SK-N-SH treated with all-trans-retinoic acid at 6 μM for 48 hours (cell line): ENCODE measurements at regions not wholly inside any gene's neighbourhood (a gene's known extent, or its start where the extent isn't known, plus 50 kb on each side); places are given as distances from the start of the nearest gene placed in this dataset.

Experiments
- ATAC-seq: fragments of 200-7000 bp; cut with Tn5 transposase; 3 replicates; pipeline ENCODE4 v1.9.1; 2020; ENCODE audit warnings: mild to moderate bottlenecking, moderate library complexity
- ARNTL ChIP-seq: fragments of 450-650 bp; formaldehyde crosslinking; IDR thresholded peaks from 2 replicates; pipeline ENCODE4 v1.5.0; 2020; ENCODE audit warnings: low read depth, mild to moderate bottlenecking, moderate library complexity, borderline replicate concordance
- BACH2 ChIP-seq: fragments of 250-450 bp; sonication (Bioruptor Pico); IDR thresholded peaks from 2 replicates; pipeline ENCODE4 v1.9.0; 2021; ENCODE audit warnings: mild to moderate bottlenecking, borderline replicate concordance
- CSDC2 ChIP-seq: fragments of 250-450 bp; sonication (Bioruptor Pico); IDR thresholded peaks from 2 replicates; pipeline ENCODE4 v1.5.0; 2020; ENCODE audit warnings: mild to moderate bottlenecking, moderate library complexity
- GLIS3 ChIP-seq: fragments of 250-450 bp; sonication (Bioruptor Pico); IDR thresholded peaks from 2 replicates; pipeline ENCODE4 v1.5.0; 2020; ENCODE audit warnings: mild to moderate bottlenecking, moderate library complexity
- OSR1 ChIP-seq: fragments of 250-450 bp; sonication (Bioruptor Pico); IDR thresholded peaks from 2 replicates; pipeline ENCODE4 v1.8.0; 2022; ENCODE audit warnings: moderate library complexity, mild to moderate bottlenecking, inconsistent platforms
- PATZ1 ChIP-seq: fragments of 250-450 bp; sonication (Bioruptor Pico); IDR thresholded peaks from 2 replicates; pipeline ENCODE4 v1.8.0; 2020; ENCODE audit warnings: mild to moderate bottlenecking, moderate library complexity, borderline replicate concordance
- POU6F1 ChIP-seq: fragments of 250-450 bp; sonication (Bioruptor Pico); IDR thresholded peaks from 2 replicates; pipeline ENCODE4 v1.8.0; 2021; ENCODE audit warnings: low read depth, mild to moderate bottlenecking, moderate library complexity, borderline replicate concordance
- PPARA ChIP-seq: fragments of 250-450 bp; sonication (Bioruptor Pico); IDR thresholded peaks from 2 replicates; pipeline ENCODE4 v1.5.0; 2020; ENCODE audit warnings: mild to moderate bottlenecking, borderline replicate concordance
- RARB ChIP-seq: fragments of 250-450 bp; sonication (Bioruptor Pico); IDR thresholded peaks from 2 replicates; pipeline ENCODE4 v1.8.0; 2021; ENCODE audit warnings: mild to moderate bottlenecking, moderate library complexity
- SNAI2 ChIP-seq: fragments of 250-450 bp; sonication (Bioruptor Pico); IDR thresholded peaks from 2 replicates; pipeline ENCODE4 v1.5.0; 2020; ENCODE audit warnings: mild to moderate bottlenecking, moderate library complexity
- TCF4 ChIP-seq: fragments of 250-450 bp; sonication (Bioruptor Pico); IDR thresholded peaks from 2 replicates; pipeline ENCODE4 v1.8.0; 2021; ENCODE audit warnings: mild to moderate bottlenecking, moderate library complexity, borderline replicate concordance
- TOX ChIP-seq: fragments of 250-450 bp; sonication (Bioruptor Pico); IDR thresholded peaks from 2 replicates; pipeline ENCODE4 v1.8.0; 2021; ENCODE audit warnings: mild to moderate bottlenecking, moderate library complexity, borderline replicate concordance
- TSHZ2 ChIP-seq: fragments of 250-450 bp; sonication (Bioruptor Pico); IDR thresholded peaks from 2 replicates; pipeline ENCODE4 v1.5.0; 2020; ENCODE audit warnings: mild to moderate bottlenecking, moderate library complexity
- ZC3H10 ChIP-seq: fragments of 250-450 bp; sonication (Bioruptor Pico); IDR thresholded peaks from 2 replicates; pipeline ENCODE4 v1.5.1; 2021; ENCODE audit warnings: mild to moderate bottlenecking, moderate library complexity
- ZFP30 ChIP-seq: fragments of 450-650 bp; formaldehyde crosslinking; IDR thresholded peaks from 2 replicates; pipeline ENCODE4 v1.5.0; 2022; ENCODE audit warnings: mild to moderate bottlenecking, moderate library complexity
- ZNF565 ChIP-seq: fragments of 450-650 bp; formaldehyde crosslinking; conservative IDR thresholded peaks from 2 replicates; pipeline ENCODE4 v1.5.0; 2020; ENCODE audit warnings: low read depth, mild to moderate bottlenecking, moderate library complexity
- ZNF70 ChIP-seq: fragments of 450-650 bp; formaldehyde crosslinking; IDR thresholded peaks from 2 replicates; pipeline ENCODE4 v1.5.0; 2020; ENCODE audit warnings: mild to moderate bottlenecking, moderate library complexity
- ZNF8 ChIP-seq: fragments of 450-650 bp; formaldehyde crosslinking; IDR thresholded peaks from 2 replicates; pipeline ENCODE4 v1.5.0; 2020; ENCODE audit warnings: mild to moderate bottlenecking, moderate library complexity
- TF ChIP-seq, protein P1 (sequence below): fragments of 250-450 bp; sonication (Bioruptor Pico); IDR thresholded peaks from 2 replicates; pipeline ENCODE4 v1.5.1; 2021; ENCODE audit warnings: mild to moderate bottlenecking, moderate library complexity
- TF ChIP-seq, protein P2 (sequence below): fragments of 250-450 bp; sonication (Bioruptor Pico); IDR thresholded peaks from 2 replicates; pipeline ENCODE4 v1.5.1; 2020; ENCODE audit warnings: low read depth, mild to moderate bottlenecking, moderate library complexity

GRCh38 chr17:71251276-71251675 is 869.5 kb upstream of the SOX9 start:
- no peak; the same call in 2 of the 3 replicates for ATAC-seq
- no peak for TF ChIP-seq RARB
- no peak for TF ChIP-seq OSR1
- no peak for TF ChIP-seq TOX
- no peak for TF ChIP-seq ZNF565
- TF ChIP-seq, protein P1, sequence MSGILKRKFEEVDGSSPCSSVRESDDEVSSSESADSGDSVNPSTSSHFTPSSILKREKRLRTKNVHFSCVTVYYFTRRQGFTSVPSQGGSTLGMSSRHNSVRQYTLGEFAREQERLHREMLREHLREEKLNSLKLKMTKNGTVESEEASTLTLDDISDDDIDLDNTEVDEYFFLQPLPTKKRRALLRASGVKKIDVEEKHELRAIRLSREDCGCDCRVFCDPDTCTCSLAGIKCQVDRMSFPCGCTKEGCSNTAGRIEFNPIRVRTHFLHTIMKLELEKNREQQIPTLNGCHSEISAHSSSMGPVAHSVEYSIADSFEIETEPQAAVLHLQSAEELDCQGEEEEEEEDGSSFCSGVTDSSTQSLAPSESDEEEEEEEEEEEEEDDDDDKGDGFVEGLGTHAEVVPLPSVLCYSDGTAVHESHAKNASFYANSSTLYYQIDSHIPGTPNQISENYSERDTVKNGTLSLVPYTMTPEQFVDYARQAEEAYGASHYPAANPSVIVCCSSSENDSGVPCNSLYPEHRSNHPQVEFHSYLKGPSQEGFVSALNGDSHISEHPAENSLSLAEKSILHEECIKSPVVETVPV (CRISPR knock-in tag), result no peak
- no peak for TF ChIP-seq ZNF8 (CRISPR knock-in tag)

DNA sequence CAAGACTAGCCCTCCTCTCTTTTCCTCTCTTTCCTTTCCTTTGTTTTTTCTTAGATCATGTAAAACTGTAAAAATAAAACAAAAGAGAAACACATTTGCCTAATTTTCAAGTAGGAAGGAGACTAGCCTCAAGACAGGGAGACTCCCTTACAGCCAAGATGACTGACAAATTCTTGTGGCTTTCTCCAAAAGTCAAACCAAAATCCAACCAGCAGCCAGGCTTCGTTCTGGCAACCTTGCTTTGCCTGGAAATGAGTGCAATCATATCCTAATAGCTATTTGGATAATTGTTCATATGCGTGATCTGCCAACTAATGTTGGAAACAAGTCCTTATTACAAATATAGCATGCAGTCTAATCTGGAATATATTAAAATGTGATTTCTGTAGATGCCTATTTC is 868.9 kb upstream of the SOX9 start:
- no peak for ATAC-seq
- TF ChIP-seq PPARA (CRISPR knock-in tag), result no peak
- no peak for TF ChIP-seq OSR1
- no peak for TF ChIP-seq ZC3H10
- no peak for TF ChIP-seq SNAI2 (CRISPR knock-in tag)
- no peak for TF ChIP-seq ZNF8 (CRISPR knock-in tag)
- no peak for TF ChIP-seq CSDC2 (CRISPR knock-in tag)
- TF ChIP-seq TSHZ2 (CRISPR knock-in tag), result no peak
- no peak for TF ChIP-seq TOX
- TF ChIP-seq, protein P2, sequence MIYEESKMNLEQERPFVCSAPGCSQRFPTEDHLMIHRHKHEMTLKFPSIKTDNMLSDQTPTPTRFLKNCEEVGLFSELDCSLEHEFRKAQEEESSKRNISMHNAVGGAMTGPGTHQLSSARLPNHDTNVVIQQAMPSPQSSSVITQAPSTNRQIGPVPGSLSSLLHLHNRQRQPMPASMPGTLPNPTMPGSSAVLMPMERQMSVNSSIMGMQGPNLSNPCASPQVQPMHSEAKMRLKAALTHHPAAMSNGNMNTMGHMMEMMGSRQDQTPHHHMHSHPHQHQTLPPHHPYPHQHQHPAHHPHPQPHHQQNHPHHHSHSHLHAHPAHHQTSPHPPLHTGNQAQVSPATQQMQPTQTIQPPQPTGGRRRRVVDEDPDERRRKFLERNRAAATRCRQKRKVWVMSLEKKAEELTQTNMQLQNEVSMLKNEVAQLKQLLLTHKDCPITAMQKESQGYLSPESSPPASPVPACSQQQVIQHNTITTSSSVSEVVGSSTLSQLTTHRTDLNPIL (CRISPR knock-in tag), result no peak
- no peak for TF ChIP-seq ZNF565
- no peak for TF ChIP-seq ARNTL (CRISPR knock-in tag)
- TF ChIP-seq PATZ1 (CRISPR knock-in tag), result no peak
- TF ChIP-seq, protein P1 (CRISPR knock-in tag), result no peak
- no peak for TF ChIP-seq ZNF70 (CRISPR knock-in tag)
- no peak for TF ChIP-seq RARB
- TF ChIP-seq TCF4 (CRISPR knock-in tag), result no peak
- TF ChIP-seq BACH2 (CRISPR knock-in tag), result no peak
- TF ChIP-seq ZFP30, result no peak
- no peak for TF ChIP-seq POU6F1 (CRISPR knock-in tag)
- TF ChIP-seq, all 23 proteins: peak for 0

DNA sequence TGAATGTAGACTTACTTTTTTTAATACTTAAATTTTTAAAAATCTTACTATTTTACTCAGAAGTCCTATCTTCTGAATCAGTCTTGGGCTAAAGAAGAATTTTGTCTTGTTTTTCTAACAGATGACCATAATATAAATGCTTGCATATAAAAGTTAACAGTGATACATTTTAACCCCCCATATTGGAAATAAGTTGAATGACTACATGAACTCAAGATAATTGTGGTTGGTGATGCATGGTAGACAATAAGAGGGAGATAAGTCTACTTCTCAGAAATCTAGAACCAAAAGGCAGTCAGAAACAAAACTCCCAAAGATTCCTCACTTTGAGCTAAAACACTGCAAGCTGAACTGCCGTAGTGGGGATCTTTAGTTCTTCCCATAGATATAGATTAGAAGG is 868.4 kb upstream of the SOX9 start:
- TF ChIP-seq TCF4 (CRISPR knock-in tag) (no peak), PPARA (CRISPR knock-in tag) (no peak), GLIS3 (CRISPR knock-in tag) (no peak), ZC3H10 (no peak), ZFP30 (no peak)
- TF ChIP-seq, protein P2 (CRISPR knock-in tag), result no peak
- TF ChIP-seq, protein P1 (CRISPR knock-in tag), result no peak
- TF ChIP-seq, all 23 proteins: peak for 0
- ATAC-seq, result no peak
